Activated CD4-positive, alpha-beta T cell treated with anti-CD3 and anti-CD28 coated beads for 36 hours (primary cell): ENCODE measurements at regions not wholly inside any gene's neighbourhood (a gene's known extent, or its start where the extent isn't known, plus 50 kb on each side); places are given as distances from the start of the nearest gene placed in this dataset.

Source experiments
- ATAC-seq: fragments of 200-7000 bp; cut with Tn5 transposase; one replicate; pipeline ENCODE4 v1.10.0; 2021; ENCODE audit warnings: mild to moderate bottlenecking, moderate library complexity
- CTCF ChIA-PET: fragments of 350-600 bp; sonication (Branson Sonifier 250); formaldehyde crosslinking; loops from one replicate; lab custom pipeline; 2021; ENCODE audit warnings: antibody characterized with exemption; lab: Charles Lee
- POLR2A ChIA-PET: fragments of 350-600 bp; sonication (Branson Sonifier 250); formaldehyde crosslinking; loops from one replicate; lab custom pipeline; 2021; ENCODE audit warnings: antibody characterized with exemption, inconsistent platforms; lab: Charles Lee
- DNase-seq: peaks from one replicate; pipeline ENCODE4 v3.0.0-alpha.2; 2020
- H3K27ac Mint-ChIP-seq: one replicate; pipeline ENCODE4 v1.8.0; 2021; ENCODE audit warnings: mixed read lengths
- H3K27me3 Mint-ChIP-seq: one replicate; pipeline ENCODE4 v1.8.0; 2021; ENCODE audit warnings: mixed read lengths
- H3K36me3 Mint-ChIP-seq: one replicate; pipeline ENCODE4 v1.8.0; 2021; ENCODE audit warnings: low read depth, mixed read lengths
- H3K4me1 Mint-ChIP-seq: one replicate; pipeline ENCODE4 v1.8.0; 2021; ENCODE audit warnings: mixed read lengths
- H3K4me3 Mint-ChIP-seq: one replicate; pipeline ENCODE4 v1.8.0; 2021; ENCODE audit warnings: mild to moderate bottlenecking, moderate library complexity, mixed read lengths
- H3K9me3 Mint-ChIP-seq: one replicate; pipeline ENCODE4 v1.8.0; 2021; ENCODE audit warnings: low read depth, mixed read lengths
- intact Hi-C, 2 experiments: fragments of 100-400 bp; cut with DNase I in 1 of 2; cut with micrococcal nuclease in 1 of 2; formaldehyde crosslinking; loops; one replicate each; pipeline versions ENCODE4 v1.14.2 to v1.15.1; 2022 to 2024; cut with DNase I, micrococcal nuclease

DNA sequence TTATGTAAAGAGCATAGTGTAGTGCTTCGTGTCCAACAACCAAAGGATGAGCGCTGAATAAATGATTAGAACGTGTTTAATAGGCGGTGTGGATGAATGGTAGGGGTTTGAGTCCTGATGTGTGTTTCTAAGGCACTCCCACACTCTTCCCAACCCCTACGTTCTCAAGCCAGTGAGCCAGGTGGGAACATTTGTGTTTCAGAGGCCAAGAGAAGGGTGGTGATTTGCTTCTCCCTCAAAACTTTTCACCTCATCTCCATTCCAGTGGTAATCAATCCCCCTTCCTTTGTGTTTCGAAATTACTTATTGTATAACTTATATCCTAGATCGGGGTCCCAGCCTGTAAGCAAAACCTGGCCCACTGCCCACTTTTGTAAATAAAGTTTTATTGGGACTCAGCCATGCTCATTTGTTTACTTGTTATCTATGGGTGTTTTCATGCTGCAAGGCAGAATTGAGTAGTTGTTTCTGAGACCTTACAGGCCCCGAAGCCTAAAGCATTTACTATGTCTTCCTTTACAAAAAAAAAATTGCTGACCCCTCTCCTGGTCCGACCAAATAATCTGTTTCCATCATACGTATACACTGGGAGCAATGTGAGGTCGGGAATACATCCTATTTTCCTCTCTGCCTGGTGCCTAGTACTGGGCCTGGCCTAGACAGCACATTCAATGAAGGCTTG, 150.8 kb upstream of the MYCN start:
- intact Hi-C loops, result no loop called here
- Mint-ChIP-seq H3K27me3 (peaks cover 4% of the 10 kb centered on the region), H3K36me3 (no peaks in the 10 kb centered on the region), H3K4me3 (no peak overlapping the region), H3K4me1 (no peaks in the 10 kb centered on the region), H3K9me3 (no peaks in the 10 kb centered on the region), H3K27ac (no peak overlapping the region)
- DNase-seq (no peak), ATAC-seq (no peak)
- CTCF ChIA-PET, result no interaction called here
- POLR2A ChIA-PET, result no interaction called here

DNA sequence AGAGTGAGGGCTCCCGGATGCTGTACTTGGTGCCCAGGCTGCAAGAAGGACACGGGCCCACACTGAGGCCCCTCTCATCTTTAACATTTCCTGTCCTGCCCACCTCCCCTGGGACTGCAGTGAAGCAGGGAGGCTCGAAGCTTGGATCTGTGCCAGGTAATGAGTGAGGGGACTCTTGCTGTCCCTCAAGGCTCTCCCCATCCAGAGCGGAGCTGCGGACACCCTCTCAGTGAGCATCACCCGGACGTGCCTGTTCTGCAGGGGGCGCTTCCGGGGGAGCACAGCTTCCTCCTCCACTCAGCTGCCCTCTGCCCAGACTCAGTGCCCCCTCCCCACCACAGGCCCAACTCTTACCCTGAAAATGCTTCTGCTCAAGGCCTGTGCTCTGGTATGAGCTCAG, 150.0 kb upstream of the MYCN start:
- H3K4me3 Mint-ChIP-seq, result no peak overlapping the region
- POLR2A ChIA-PET, result no interaction called here
- intact Hi-C loops, result no loop called here

GRCh38 chr2:15790838-15791237, 149.5 kb upstream of the MYCN start:
- Mint-ChIP-seq H3K4me3 (no peak overlapping the region), H3K9me3 (no peaks in the 10 kb centered on the region), H3K27me3 (peaks cover 4% of the 10 kb centered on the region), H3K36me3 (no peaks in the 10 kb centered on the region), H3K4me1 (no peaks in the 10 kb centered on the region), H3K27ac (no peak overlapping the region)
- ATAC-seq, result no peak
- ChIA-PET POLR2A (no interaction called here), CTCF (no interaction called here)
- no peak for DNase-seq
- intact Hi-C loops, result no loop called here

More for the DNA sequence above, 150.0 kb upstream of the MYCN start:
- H3K27ac Mint-ChIP-seq, result no peak overlapping the region
- ATAC-seq (no peak), DNase-seq (no peak)
- no peaks in the 10 kb centered on the region for H3K36me3 Mint-ChIP-seq
- H3K4me1 Mint-ChIP-seq, result no peaks in the 10 kb centered on the region
- peaks cover 4% of the 10 kb centered on the region for H3K27me3 Mint-ChIP-seq
- CTCF ChIA-PET, result no interaction called here
- no peaks in the 10 kb centered on the region for H3K9me3 Mint-ChIP-seq

DNA sequence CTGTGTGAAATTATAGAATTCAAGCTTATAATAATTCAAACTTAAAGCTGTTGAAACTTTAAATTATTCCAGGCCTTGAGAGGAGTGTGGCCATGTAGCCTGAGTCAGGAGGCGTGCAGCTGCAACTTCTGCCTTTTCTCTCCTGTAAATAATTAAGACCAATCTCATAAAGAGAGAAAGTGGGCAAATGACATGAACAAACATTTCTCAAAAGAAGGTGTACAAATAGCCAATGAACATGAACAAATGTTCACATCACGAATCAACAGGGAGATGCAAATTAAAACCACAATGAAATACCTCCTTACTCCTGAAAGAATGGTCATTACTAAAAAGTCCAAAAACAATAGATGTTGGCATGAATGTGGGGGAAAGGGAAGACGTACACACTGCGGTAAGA, 149.1 kb upstream of the MYCN start:
- Mint-ChIP-seq H3K27ac (no peak overlapping the region), H3K4me3 (no peak overlapping the region), H3K4me1 (no peaks in the 10 kb centered on the region), H3K36me3 (no peaks in the 10 kb centered on the region), H3K9me3 (no peaks in the 10 kb centered on the region), H3K27me3 (peaks cover 6% of the 10 kb centered on the region)
- ChIA-PET POLR2A (no interaction called here), CTCF (no interaction called here)
- DNase-seq, result no peak
- no peak for ATAC-seq
- intact Hi-C loops, result no loop called here

GRCh38 chr2:15792331-15792730, 148.0 kb upstream of the MYCN start:
- POLR2A ChIA-PET, result no interaction called here
- no peaks in the 10 kb centered on the region for H3K36me3 Mint-ChIP-seq
- no peak for ATAC-seq

GRCh38 chr2:15793078-15793913, 147.1 kb upstream of the MYCN start:
- ChIA-PET CTCF (interaction anchor here (0.8 kb wide), 1 partner anchor 33 kb away, joined by 4 read pairs; no protein-coding TSS in a partner anchor), POLR2A (no interaction called here)
- no peak for ATAC-seq
- Mint-ChIP-seq H3K27me3 (peaks cover 2% of the 10 kb centered on the region), H3K4me3 (no peak overlapping the region), H3K9me3 (no peaks in the 10 kb centered on the region), H3K4me1 (no peaks in the 10 kb centered on the region), H3K27ac (no peak overlapping the region), H3K36me3 (no peaks in the 10 kb centered on the region)
- DNase-seq, result no peak
- intact Hi-C loops, result no loop called here

More at GRCh38 chr2:15792331-15792730, 148.0 kb upstream of the MYCN start:
- Mint-ChIP-seq H3K4me1 (no peaks in the 10 kb centered on the region), H3K27me3 (peaks cover 6% of the 10 kb centered on the region), H3K9me3 (no peaks in the 10 kb centered on the region), H3K4me3 (no peak overlapping the region), H3K27ac (no peak overlapping the region)
- CTCF ChIA-PET, result interaction anchor here (0.8 kb wide), 1 partner anchor 32 kb away, joined by 4 read pairs; no protein-coding TSS in a partner anchor
- intact Hi-C loops, result no loop called here
- no peak for DNase-seq

DNA sequence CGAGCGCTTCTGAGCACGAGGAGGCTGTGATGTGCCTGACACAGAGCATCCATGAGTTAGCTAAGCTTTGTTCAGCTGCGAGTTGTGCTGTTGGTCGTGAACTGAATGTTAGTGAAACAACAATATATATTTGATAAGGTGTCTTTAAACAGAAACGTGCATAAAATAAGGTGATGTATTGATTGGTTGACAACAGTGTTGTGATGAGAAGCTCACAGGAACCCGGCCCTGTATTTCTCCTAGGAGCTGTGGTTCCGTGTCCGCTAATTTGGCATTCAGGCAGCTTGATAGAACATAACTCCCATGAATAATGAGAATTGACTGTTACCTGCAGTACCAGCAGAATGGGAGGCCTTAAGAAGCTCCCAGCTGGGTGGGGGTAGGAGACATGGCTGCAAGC, 146.4 kb upstream of the MYCN start:
- CTCF ChIA-PET, result no interaction called here
- intact Hi-C loops, result no loop called here
- H3K4me1 Mint-ChIP-seq, result no peaks in the 10 kb centered on the region
- POLR2A ChIA-PET, result no interaction called here
- DNase-seq (no peak), ATAC-seq (no peak)
- no peaks in the 10 kb centered on the region for H3K36me3 Mint-ChIP-seq
- H3K27me3 Mint-ChIP-seq, result peaks cover 2% of the 10 kb centered on the region
- no peaks in the 10 kb centered on the region for H3K9me3 Mint-ChIP-seq
- H3K4me3 Mint-ChIP-seq, result no peak overlapping the region
- no peak overlapping the region for H3K27ac Mint-ChIP-seq

- CTCF ChIA-PET, result no interaction called here
Observed at GRCh38 chr2:15794608-15795134, 145.7 kb upstream of the MYCN start.

GRCh38 chr2:15795426-15795825, 144.9 kb upstream of the MYCN start:
- ATAC-seq (no peak), DNase-seq (no peak)
- no peaks in the 10 kb centered on the region for H3K9me3 Mint-ChIP-seq
- no peaks in the 10 kb centered on the region for H3K36me3 Mint-ChIP-seq
- intact Hi-C loops, result no loop called here
- no peak overlapping the region for H3K27ac Mint-ChIP-seq
- POLR2A ChIA-PET, result no interaction called here
- no peaks in the 10 kb centered on the region for H3K4me1 Mint-ChIP-seq
- CTCF ChIA-PET, result no interaction called here
- H3K27me3 Mint-ChIP-seq, result peaks cover 2% of the 10 kb centered on the region
- no peak overlapping the region for H3K4me3 Mint-ChIP-seq

More at GRCh38 chr2:15794608-15795134, 145.7 kb upstream of the MYCN start:
- Mint-ChIP-seq H3K4me3 (no peak overlapping the region), H3K4me1 (no peaks in the 10 kb centered on the region), H3K9me3 (no peaks in the 10 kb centered on the region), H3K27ac (no peak overlapping the region), H3K27me3 (peaks cover 2% of the 10 kb centered on the region), H3K36me3 (no peaks in the 10 kb centered on the region)
- ATAC-seq (no peak), DNase-seq (no peak)
- intact Hi-C loops, result no loop called here
- POLR2A ChIA-PET, result no interaction called here

GRCh38 chr2:15796167-15796942, 144.0 kb upstream of the MYCN start:
- H3K27ac Mint-ChIP-seq, result no peak overlapping the region
- intact Hi-C loops, result no loop called here
- H3K9me3 Mint-ChIP-seq, result no peaks in the 10 kb centered on the region
- H3K4me3 Mint-ChIP-seq, result no peak overlapping the region
- no peaks in the 10 kb centered on the region for H3K36me3 Mint-ChIP-seq
- ATAC-seq (no peak), DNase-seq (no peak)
- peaks cover 2% of the 10 kb centered on the region for H3K27me3 Mint-ChIP-seq
- no peaks in the 10 kb centered on the region for H3K4me1 Mint-ChIP-seq
- ChIA-PET CTCF (no interaction called here), POLR2A (no interaction called here)

DNA sequence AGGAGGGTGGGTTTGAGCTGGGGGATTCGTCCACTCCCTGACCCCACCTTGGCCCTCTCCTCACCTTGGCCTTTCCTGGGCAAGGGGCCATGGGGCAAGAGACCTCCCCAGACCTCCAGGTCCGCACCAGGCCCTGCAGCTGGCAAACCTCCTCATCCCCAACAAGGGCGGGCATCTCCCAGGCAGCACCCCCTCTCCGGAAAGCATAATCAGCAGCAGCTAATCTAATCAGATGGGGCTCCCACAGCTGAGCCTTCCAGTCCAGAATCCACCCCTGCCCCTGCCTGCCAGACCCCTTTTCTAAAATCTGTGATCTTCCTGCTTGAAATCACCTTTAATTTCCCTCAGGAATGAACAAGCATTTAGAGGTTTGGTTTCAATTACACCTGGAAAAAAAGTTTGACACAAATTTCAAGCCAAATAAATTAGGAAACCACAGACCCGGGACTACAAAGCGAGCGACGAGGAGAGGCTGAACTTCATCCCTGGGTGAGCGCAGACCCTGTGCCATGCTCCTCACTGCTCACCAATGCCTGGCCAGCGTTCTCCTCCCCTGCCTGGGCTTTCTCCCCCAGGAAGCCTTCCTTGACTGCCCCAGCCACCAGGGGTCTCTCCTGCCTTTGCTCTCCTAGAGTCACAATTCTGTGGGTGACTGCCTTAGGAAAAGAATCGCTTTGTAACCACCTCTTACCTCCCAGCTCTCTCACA, 143.0 kb upstream of the MYCN start:
- DNase-seq, result no peak
- H3K36me3 Mint-ChIP-seq, result no peaks in the 10 kb centered on the region
- H3K27ac Mint-ChIP-seq, result no peak overlapping the region
- no peak overlapping the region for H3K4me3 Mint-ChIP-seq
- no peaks in the 10 kb centered on the region for H3K4me1 Mint-ChIP-seq
- ChIA-PET CTCF (interaction anchor here (1.1 kb wide), 1 partner anchor 30 kb away, joined by 6 read pairs; no protein-coding TSS in a partner anchor), POLR2A (no interaction called here)
- intact Hi-C loops, result no loop called here
- H3K9me3 Mint-ChIP-seq, result no peaks in the 10 kb centered on the region
- no peak for ATAC-seq
- peaks cover 2% of the 10 kb centered on the region for H3K27me3 Mint-ChIP-seq
